ENCODE measurements at regions not wholly inside any gene's neighbourhood (a gene's known extent, or its start where the extent isn't known, plus 50 kb on each side); places are given as distances from the start of the nearest gene placed in this dataset.

GRCh38 chr7:118517275-118517674 lies 292.8 kb downstream of the ANKRD7 start:
- DNase-seq = no peak
- H3K4me1 Mint-ChIP-seq (ENCODE audit: low read depth) = no peaks in the 10 kb centered on the region

GRCh38 chr7:118525020-118525419 lies 300.5 kb downstream of the ANKRD7 start:
- H3K4me3 Mint-ChIP-seq = no peak overlapping the region
- DNase-seq = no peak
- H3K27ac Mint-ChIP-seq = no peak overlapping the region
- no peak for ATAC-seq (replicated peaks in 1 of 2)
- H3K4me1 Mint-ChIP-seq (ENCODE audit: low read depth) = no peaks in the 10 kb centered on the region
- H3K9me3 Mint-ChIP-seq = no peaks in the 10 kb centered on the region
- H3K27me3 Mint-ChIP-seq (ENCODE audit: low read depth) = no peaks in the 10 kb centered on the region
- no peaks in the 10 kb centered on the region for H3K36me3 Mint-ChIP-seq (ENCODE audit: insufficient read depth in 2 of 2)

More at GRCh38 chr7:118517275-118517674, 292.8 kb downstream of the ANKRD7 start:
- no peaks in the 10 kb centered on the region for H3K27me3 Mint-ChIP-seq (ENCODE audit: low read depth)
- ATAC-seq (replicated peaks in 1 of 2) = no peak
- no peaks in the 10 kb centered on the region for H3K36me3 Mint-ChIP-seq (ENCODE audit: insufficient read depth in 2 of 2)
- H3K4me3 Mint-ChIP-seq = no peak overlapping the region
- H3K27ac Mint-ChIP-seq = no peak overlapping the region
- H3K9me3 Mint-ChIP-seq = no peaks in the 10 kb centered on the region

GRCh38 chr7:118531566-118531965 lies 307.1 kb downstream of the ANKRD7 start:
- ATAC-seq (replicated peaks in 1 of 2) (no peak), DNase-seq (no peak)
- H3K4me3 Mint-ChIP-seq = no peak overlapping the region
- no peak overlapping the region for H3K27ac Mint-ChIP-seq
- no peaks in the 10 kb centered on the region for H3K9me3 Mint-ChIP-seq
- H3K36me3 Mint-ChIP-seq (ENCODE audit: insufficient read depth in 2 of 2) = no peaks in the 10 kb centered on the region
- no peaks in the 10 kb centered on the region for H3K4me1 Mint-ChIP-seq (ENCODE audit: low read depth)
- no peaks in the 10 kb centered on the region for H3K27me3 Mint-ChIP-seq (ENCODE audit: low read depth)

GRCh38 chr7:118559207-118559606 lies 334.7 kb downstream of the ANKRD7 start:
- Mint-ChIP-seq H3K4me3 (no peak overlapping the region), H3K27ac (no peak overlapping the region), H3K4me1 (ENCODE audit: low read depth) (no peaks in the 10 kb centered on the region), H3K27me3 (ENCODE audit: low read depth) (no peaks in the 10 kb centered on the region), H3K36me3 (ENCODE audit: insufficient read depth in 2 of 2) (no peaks in the 10 kb centered on the region), H3K9me3 (peaks cover 0 to 3% of the 10 kb centered on the region in 2 donors)
- ATAC-seq (replicated peaks in 1 of 2) (no peak), DNase-seq (no peak)

GRCh38 chr7:118563311-118563710 lies 338.8 kb downstream of the ANKRD7 start:
- Mint-ChIP-seq H3K9me3 (peaks cover 3 to 4% of the 10 kb centered on the region in 2 donors), H3K4me3 (no peak overlapping the region), H3K27me3 (ENCODE audit: low read depth) (no peaks in the 10 kb centered on the region), H3K36me3 (ENCODE audit: insufficient read depth in 2 of 2) (no peaks in the 10 kb centered on the region), H3K27ac (no peak overlapping the region), H3K4me1 (ENCODE audit: low read depth) (no peaks in the 10 kb centered on the region)
- DNase-seq (no peak), ATAC-seq (replicated peaks in 1 of 2) (no peak)

- Mint-ChIP-seq H3K27ac (no peak overlapping the region), H3K9me3 (peaks cover 0 to 3% of the 10 kb centered on the region in 2 donors), H3K27me3 (ENCODE audit: low read depth) (no peaks in the 10 kb centered on the region), H3K36me3 (ENCODE audit: insufficient read depth in 2 of 2) (no peaks in the 10 kb centered on the region), H3K4me1 (ENCODE audit: low read depth) (no peaks in the 10 kb centered on the region), H3K4me3 (no peak overlapping the region)
- ATAC-seq (replicated peaks in 1 of 2) (no peak), DNase-seq (no peak)
Measured at GRCh38 chr7:118572604-118573003, 348.1 kb downstream of the ANKRD7 start.

- no peak overlapping the region for H3K27ac Mint-ChIP-seq
- H3K9me3 Mint-ChIP-seq = peaks cover 0 to 3% of the 10 kb centered on the region in 2 donors
- no peaks in the 10 kb centered on the region for H3K4me1 Mint-ChIP-seq (ENCODE audit: low read depth)
- DNase-seq (no peak), ATAC-seq (replicated peaks in 1 of 2) (no peak)
- no peaks in the 10 kb centered on the region for H3K36me3 Mint-ChIP-seq (ENCODE audit: insufficient read depth in 2 of 2)
- H3K4me3 Mint-ChIP-seq = no peak overlapping the region
- H3K27me3 Mint-ChIP-seq (ENCODE audit: low read depth) = no peaks in the 10 kb centered on the region
Measured at GRCh38 chr7:118573085-118573484, 348.6 kb downstream of the ANKRD7 start.

GRCh38 chr7:118575393-118575948 lies 351.0 kb downstream of the ANKRD7 start:
- DNase-seq (no peak), ATAC-seq (replicated peaks in 1 of 2) (no peak)
- Mint-ChIP-seq H3K27me3 (ENCODE audit: low read depth) (no peaks in the 10 kb centered on the region), H3K27ac (no peak overlapping the region), H3K9me3 (peaks cover 0 to 1% of the 10 kb centered on the region in 2 donors), H3K4me3 (no peak overlapping the region), H3K36me3 (ENCODE audit: insufficient read depth in 2 of 2) (no peaks in the 10 kb centered on the region), H3K4me1 (ENCODE audit: low read depth) (no peaks in the 10 kb centered on the region)

- H3K36me3 Mint-ChIP-seq (ENCODE audit: insufficient read depth in 2 of 2) = no peaks in the 10 kb centered on the region
- no peak for ATAC-seq (replicated peaks in 1 of 2)
- H3K4me3 Mint-ChIP-seq = no peak overlapping the region
- peaks cover 1% of the 10 kb centered on the region in 2 donors for H3K9me3 Mint-ChIP-seq
- no peaks in the 10 kb centered on the region for H3K4me1 Mint-ChIP-seq (ENCODE audit: low read depth)
- no peaks in the 10 kb centered on the region for H3K27me3 Mint-ChIP-seq (ENCODE audit: low read depth)
- no peak overlapping the region for H3K27ac Mint-ChIP-seq
- DNase-seq = no peak
Measured at GRCh38 chr7:118580743-118581382, 356.4 kb downstream of the ANKRD7 start.

GRCh38 chr7:118583641-118584040 lies 359.1 kb downstream of the ANKRD7 start:
- H3K4me3 Mint-ChIP-seq = no peak overlapping the region
- no peaks in the 10 kb centered on the region for H3K36me3 Mint-ChIP-seq (ENCODE audit: insufficient read depth in 2 of 2)
- peaks cover 4 to 5% of the 10 kb centered on the region in 2 donors for H3K9me3 Mint-ChIP-seq
- DNase-seq (no peak), ATAC-seq (replicated peaks in 1 of 2) (no peak)
- no peaks in the 10 kb centered on the region for H3K4me1 Mint-ChIP-seq (ENCODE audit: low read depth)
- H3K27me3 Mint-ChIP-seq (ENCODE audit: low read depth) = no peaks in the 10 kb centered on the region
- H3K27ac Mint-ChIP-seq = no peak overlapping the region

GRCh38 chr7:118586248-118586647 lies 361.7 kb downstream of the ANKRD7 start:
- peaks cover 7 to 9% of the 10 kb centered on the region in 2 donors for H3K9me3 Mint-ChIP-seq
- H3K36me3 Mint-ChIP-seq (ENCODE audit: insufficient read depth in 2 of 2) = no peaks in the 10 kb centered on the region
- no peaks in the 10 kb centered on the region for H3K4me1 Mint-ChIP-seq (ENCODE audit: low read depth)
- no peaks in the 10 kb centered on the region for H3K27me3 Mint-ChIP-seq (ENCODE audit: low read depth)
- DNase-seq = no peak
- ATAC-seq (replicated peaks in 1 of 2) = no peak
- no peak overlapping the region for H3K4me3 Mint-ChIP-seq
- no peak overlapping the region for H3K27ac Mint-ChIP-seq

- ATAC-seq (replicated peaks in 1 of 2) = peak in 1 of 2 donors; percentile 24
- H3K4me1 Mint-ChIP-seq (ENCODE audit: low read depth) = no peaks in the 10 kb centered on the region
- H3K4me3 Mint-ChIP-seq = no peak overlapping the region
Measured at GRCh38 chr7:118590107-118590506, 365.6 kb downstream of the ANKRD7 start.

GRCh38 chr7:118602090-118602489 lies 377.6 kb downstream of the ANKRD7 start:
- ATAC-seq (replicated peaks in 1 of 2) = no peak
- no peaks in the 10 kb centered on the region for H3K4me1 Mint-ChIP-seq (ENCODE audit: low read depth)

More at GRCh38 chr7:118590107-118590506, 365.6 kb downstream of the ANKRD7 start:
- no peak overlapping the region for H3K27ac Mint-ChIP-seq
- no peaks in the 10 kb centered on the region for H3K27me3 Mint-ChIP-seq (ENCODE audit: low read depth)
- peaks cover 7 to 14% of the 10 kb centered on the region in 2 donors for H3K9me3 Mint-ChIP-seq
- H3K36me3 Mint-ChIP-seq (ENCODE audit: insufficient read depth in 2 of 2) = no peaks in the 10 kb centered on the region
- peak in 1 of 2 donors; percentile 11 for DNase-seq

GRCh38 chr7:118606602-118607001 lies 382.1 kb downstream of the ANKRD7 start:
- Mint-ChIP-seq H3K9me3 (peaks cover 1 to 4% of the 10 kb centered on the region in 2 donors), H3K4me1 (ENCODE audit: low read depth) (no peaks in the 10 kb centered on the region), H3K27me3 (ENCODE audit: low read depth) (no peaks in the 10 kb centered on the region), H3K27ac (no peak overlapping the region), H3K36me3 (ENCODE audit: insufficient read depth in 2 of 2) (no peaks in the 10 kb centered on the region), H3K4me3 (no peak overlapping the region)
- DNase-seq (no peak), ATAC-seq (replicated peaks in 1 of 2) (no peak)

More at GRCh38 chr7:118602090-118602489, 377.6 kb downstream of the ANKRD7 start:
- no peak for DNase-seq
- H3K27ac Mint-ChIP-seq = no peak overlapping the region
- H3K27me3 Mint-ChIP-seq (ENCODE audit: low read depth) = no peaks in the 10 kb centered on the region
- no peak overlapping the region for H3K4me3 Mint-ChIP-seq
- H3K36me3 Mint-ChIP-seq (ENCODE audit: insufficient read depth in 2 of 2) = no peaks in the 10 kb centered on the region
- peaks cover 1 to 2% of the 10 kb centered on the region in 2 donors for H3K9me3 Mint-ChIP-seq

Data from activated T-cell treated with anti-CD3 and anti-CD28 coated beads, Interleukin-2, amount 50 U/mL, for 72 hours (primary cell).